A549 (cell line): ENCODE measurements at regions not wholly inside any gene's neighbourhood (a gene's known extent, or its start where the extent isn't known, plus 50 kb on each side); places are given as distances from the start of the nearest gene placed in this dataset.

Source experiments
- ZC3H11A ChIP-seq: fragments of 450-650 bp; IDR thresholded peaks from 2 replicates; pipeline ENCODE4 v1.6.1; 2014; ENCODE audit warnings: antibody characterized with exemption, mild to moderate bottlenecking
- TF ChIP-seq, protein P1 (sequence below): fragments of >200 bp; sonication (Bioruptor Twin); formaldehyde crosslinking; IDR thresholded peaks from 3 replicates; pipeline ENCODE4 v1.5.1; 2016

DNA sequence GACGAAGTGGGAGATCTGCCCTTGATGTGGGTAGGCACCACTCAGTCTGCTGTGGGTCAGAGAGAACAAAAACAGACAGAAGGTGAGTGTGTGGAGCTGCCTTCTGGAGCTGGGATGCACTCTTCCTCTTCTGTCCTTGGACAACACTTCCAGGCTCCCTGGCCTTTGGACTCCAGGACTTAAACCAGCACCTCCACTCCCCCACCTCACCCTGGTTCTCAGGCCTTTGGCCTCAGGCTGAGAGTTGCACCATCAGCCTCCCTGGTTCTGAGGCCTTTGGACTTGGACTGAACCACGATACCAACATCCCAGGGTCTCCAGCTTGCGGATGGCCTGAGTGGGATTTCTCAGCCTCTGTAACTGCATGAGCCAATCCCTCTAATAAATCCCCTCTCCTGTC lies 68.1 kb upstream of the STUM start:
- TF ChIP-seq ZC3H11A = no peak
- TF ChIP-seq, protein P1, sequence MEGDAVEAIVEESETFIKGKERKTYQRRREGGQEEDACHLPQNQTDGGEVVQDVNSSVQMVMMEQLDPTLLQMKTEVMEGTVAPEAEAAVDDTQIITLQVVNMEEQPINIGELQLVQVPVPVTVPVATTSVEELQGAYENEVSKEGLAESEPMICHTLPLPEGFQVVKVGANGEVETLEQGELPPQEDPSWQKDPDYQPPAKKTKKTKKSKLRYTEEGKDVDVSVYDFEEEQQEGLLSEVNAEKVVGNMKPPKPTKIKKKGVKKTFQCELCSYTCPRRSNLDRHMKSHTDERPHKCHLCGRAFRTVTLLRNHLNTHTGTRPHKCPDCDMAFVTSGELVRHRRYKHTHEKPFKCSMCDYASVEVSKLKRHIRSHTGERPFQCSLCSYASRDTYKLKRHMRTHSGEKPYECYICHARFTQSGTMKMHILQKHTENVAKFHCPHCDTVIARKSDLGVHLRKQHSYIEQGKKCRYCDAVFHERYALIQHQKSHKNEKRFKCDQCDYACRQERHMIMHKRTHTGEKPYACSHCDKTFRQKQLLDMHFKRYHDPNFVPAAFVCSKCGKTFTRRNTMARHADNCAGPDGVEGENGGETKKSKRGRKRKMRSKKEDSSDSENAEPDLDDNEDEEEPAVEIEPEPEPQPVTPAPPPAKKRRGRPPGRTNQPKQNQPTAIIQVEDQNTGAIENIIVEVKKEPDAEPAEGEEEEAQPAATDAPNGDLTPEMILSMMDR = no peak
